Activated T-cell treated with anti-CD3 and anti-CD28 coated beads for 4 hours (primary cell): ENCODE measurements at regions not wholly inside any gene's neighbourhood (a gene's known extent, or its start where the extent isn't known, plus 50 kb on each side); places are given as distances from the start of the nearest gene placed in this dataset.

ENCODE experiments used
- DNase-seq: peaks from one replicate; pipeline ENCODE4 v3.0.0-alpha.2; 2020

GRCh38 chr5:133853646-133854365, 114.6 kb downstream of the C5orf15 start:
- DNase-seq = no peak

GRCh38 chr5:133851521-133851920, 116.9 kb downstream of the C5orf15 start:
- DNase-seq = no peak

GRCh38 chr5:133850811-133851210, 117.6 kb downstream of the C5orf15 start:
- DNase-seq = no peak

- no peak for DNase-seq
Measured at GRCh38 chr5:133849116-133849515, 119.3 kb downstream of the C5orf15 start.

GRCh38 chr5:133848341-133848811, 120.0 kb downstream of the C5orf15 start:
- no peak for DNase-seq

GRCh38 chr5:133847886-133848285, 120.5 kb downstream of the C5orf15 start:
- DNase-seq = no peak

GRCh38 chr5:133847301-133847700, 121.1 kb downstream of the C5orf15 start:
- no peak for DNase-seq

- DNase-seq = no peak
Measured at GRCh38 chr5:133846478-133847226, 121.8 kb downstream of the C5orf15 start.

GRCh38 chr5:133845271-133845670, 123.2 kb downstream of the C5orf15 start:
- no peak for DNase-seq

GRCh38 chr5:133844836-133845235, 123.6 kb downstream of the C5orf15 start:
- no peak for DNase-seq

- DNase-seq = no peak
Measured at GRCh38 chr5:133843911-133844310, 124.5 kb downstream of the C5orf15 start.

GRCh38 chr5:133842846-133843611, 125.4 kb downstream of the C5orf15 start:
- DNase-seq = no peak

- no peak for DNase-seq
Measured at GRCh38 chr5:133841831-133842750, 126.3 kb downstream of the C5orf15 start.

- no peak for DNase-seq
Measured at GRCh38 chr5:133840168-133840567, 128.3 kb downstream of the C5orf15 start.

GRCh38 chr5:133839721-133840120, 128.7 kb downstream of the C5orf15 start:
- no peak for DNase-seq

- DNase-seq = no peak
Measured at GRCh38 chr5:133839090-133839489, 129.3 kb downstream of the C5orf15 start.

- no peak for DNase-seq
Measured at GRCh38 chr5:133838286-133838685, 130.1 kb downstream of the C5orf15 start.

- DNase-seq = no peak
Measured at GRCh38 chr5:133831491-133832224, 136.8 kb downstream of the C5orf15 start.

- DNase-seq = no peak
Measured at GRCh38 chr5:133830911-133831310, 137.5 kb downstream of the C5orf15 start.

- DNase-seq = no peak
Measured at GRCh38 chr5:133830281-133830680, 138.1 kb downstream of the C5orf15 start.

GRCh38 chr5:133829786-133830185, 138.6 kb downstream of the C5orf15 start:
- no peak for DNase-seq

- no peak for DNase-seq
Measured at GRCh38 chr5:133828722-133829121, 139.7 kb downstream of the C5orf15 start.
